GM12875 (cell line): ENCODE measurements at regions not wholly inside any gene's neighbourhood (a gene's known extent, or its start where the extent isn't known, plus 50 kb on each side); places are given as distances from the start of the nearest gene placed in this dataset.

Experiments used
- H3K4me3 ChIP-seq: one replicate; pipeline ENCODE4 v1.5.1; 2011; ENCODE audit warnings: low read depth, low read length, control low read depth
- TF ChIP-seq, protein P1 (sequence below): IDR thresholded peaks from 2 replicates; pipeline ENCODE4 v1.5.1; 2011; ENCODE audit warnings: low read depth, mild to moderate bottlenecking, control low read depth, inconsistent platforms, low read length, moderate library complexity, borderline replicate concordance; ENCODE audit not compliant: insufficient read depth

GRCh38 chr2:10183146-10183675 lies 60.7 kb downstream of the RRM2 start:
- TF ChIP-seq, protein P1, sequence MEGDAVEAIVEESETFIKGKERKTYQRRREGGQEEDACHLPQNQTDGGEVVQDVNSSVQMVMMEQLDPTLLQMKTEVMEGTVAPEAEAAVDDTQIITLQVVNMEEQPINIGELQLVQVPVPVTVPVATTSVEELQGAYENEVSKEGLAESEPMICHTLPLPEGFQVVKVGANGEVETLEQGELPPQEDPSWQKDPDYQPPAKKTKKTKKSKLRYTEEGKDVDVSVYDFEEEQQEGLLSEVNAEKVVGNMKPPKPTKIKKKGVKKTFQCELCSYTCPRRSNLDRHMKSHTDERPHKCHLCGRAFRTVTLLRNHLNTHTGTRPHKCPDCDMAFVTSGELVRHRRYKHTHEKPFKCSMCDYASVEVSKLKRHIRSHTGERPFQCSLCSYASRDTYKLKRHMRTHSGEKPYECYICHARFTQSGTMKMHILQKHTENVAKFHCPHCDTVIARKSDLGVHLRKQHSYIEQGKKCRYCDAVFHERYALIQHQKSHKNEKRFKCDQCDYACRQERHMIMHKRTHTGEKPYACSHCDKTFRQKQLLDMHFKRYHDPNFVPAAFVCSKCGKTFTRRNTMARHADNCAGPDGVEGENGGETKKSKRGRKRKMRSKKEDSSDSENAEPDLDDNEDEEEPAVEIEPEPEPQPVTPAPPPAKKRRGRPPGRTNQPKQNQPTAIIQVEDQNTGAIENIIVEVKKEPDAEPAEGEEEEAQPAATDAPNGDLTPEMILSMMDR: no peak
- no peak overlapping the region for H3K4me3 ChIP-seq

GRCh38 chr2:10184421-10184820 lies 61.9 kb downstream of the RRM2 start:
- TF ChIP-seq, protein P1: no peak

DNA sequence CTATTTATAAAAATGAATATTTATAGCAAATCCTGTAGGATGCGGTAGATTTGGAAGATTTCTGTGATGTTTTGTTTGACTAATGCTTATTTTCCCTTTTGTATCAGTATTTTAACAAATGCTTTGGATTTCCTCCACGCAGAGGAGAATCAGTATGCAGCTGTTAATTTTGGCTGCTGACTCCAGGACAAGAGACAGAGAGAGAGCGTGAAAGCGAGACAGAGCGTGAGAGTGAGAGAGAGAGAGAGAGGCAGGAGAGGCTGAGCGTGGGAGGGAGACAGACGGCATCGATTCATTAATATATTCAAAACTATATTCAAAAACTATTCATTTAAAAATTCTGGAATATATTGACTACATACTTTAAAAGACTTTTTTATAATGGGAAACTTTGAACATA lies 62.5 kb downstream of the RRM2 start:
- TF ChIP-seq, protein P1: no peak
- H3K4me3 ChIP-seq: no peak overlapping the region

More at GRCh38 chr2:10184421-10184820, 61.9 kb downstream of the RRM2 start:
- H3K4me3 ChIP-seq: no peak overlapping the region

DNA sequence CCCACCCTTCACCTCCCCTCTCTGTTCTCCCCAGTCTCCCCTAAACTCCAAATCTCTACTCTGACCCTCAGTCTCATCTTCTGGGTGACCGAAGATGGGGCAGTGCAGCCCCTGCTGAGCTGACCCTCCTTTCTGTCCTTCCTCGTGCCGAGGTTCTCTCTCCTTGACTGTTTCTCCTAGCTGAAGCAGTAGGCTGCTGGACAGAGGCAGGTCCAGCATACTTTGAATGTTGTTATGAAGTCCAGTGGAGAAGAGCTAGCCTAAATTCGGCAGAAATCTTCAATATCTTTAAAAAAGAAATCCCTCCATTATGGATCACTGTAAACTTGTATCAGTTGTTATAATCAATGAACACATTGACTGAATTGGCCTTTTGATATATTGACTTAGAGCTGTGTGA lies 63.2 kb downstream of the RRM2 start:
- TF ChIP-seq, protein P1: no peak
- no peak overlapping the region for H3K4me3 ChIP-seq

GRCh38 chr2:10186868-10187535 lies 64.5 kb downstream of the RRM2 start:
- H3K4me3 ChIP-seq: no peak overlapping the region
- TF ChIP-seq, protein P1: no peak

GRCh38 chr2:10187661-10188060 lies 65.1 kb downstream of the RRM2 start:
- TF ChIP-seq, protein P1: no peak
- no peak overlapping the region for H3K4me3 ChIP-seq

- TF ChIP-seq, protein P1: no peak
- no peak overlapping the region for H3K4me3 ChIP-seq
Measured at GRCh38 chr2:10188211-10188610, 65.7 kb downstream of the RRM2 start.
